OCI-LY3 (cell line): ENCODE measurements at regions not wholly inside any gene's neighbourhood (a gene's known extent, or its start where the extent isn't known, plus 50 kb on each side); places are given as distances from the start of the nearest gene placed in this dataset.

Experiments
- H2AFZ ChIP-seq: fragments of 200-600, 300-600 bp; shearing (Covaris generic); 2 replicates; pipeline ENCODE4 v1.6.0; 2014; ENCODE audit warnings: antibody characterized with exemption, low read depth, low read length
- H3K27ac ChIP-seq: fragments of 200-600, 300-600 bp; sonication (generic); 2 replicates; pipeline ENCODE4 v1.5.1; 2014; ENCODE audit warnings: mild to moderate bottlenecking, low read length, moderate library complexity, mixed read lengths
- H3K27me3 ChIP-seq: fragments of 200-600, 300-600 bp; sonication (generic); 2 replicates; pipeline ENCODE4 v1.6.1; 2014; ENCODE audit warnings: low read depth, low read length, mixed read lengths
- H3K36me3 ChIP-seq: fragments of 200-600, 300-600 bp; sonication (generic); replicated peaks from 2 replicates; pipeline ENCODE3; 2014; ENCODE audit warnings: low read depth, low read length, mixed read lengths
- H3K4me1 ChIP-seq: fragments of 300-600, 200-600 bp; sonication (generic); 2 replicates; pipeline ENCODE4 v1.6.1; 2014; ENCODE audit warnings: low read length, mixed read lengths
- H3K4me2 ChIP-seq: fragments of 200-600, 300-600 bp; sonication (generic); 2 replicates; pipeline ENCODE4 v1.6.1; 2014; ENCODE audit warnings: low read length, mixed read lengths
- H3K4me3 ChIP-seq: fragments of 300-600, 200-600 bp; sonication (generic); 2 replicates; pipeline ENCODE4 v1.5.1; 2014; ENCODE audit warnings: antibody characterized with exemption, mild to moderate bottlenecking, low read length, moderate library complexity
- H3K79me2 ChIP-seq: fragments of 300-600, 200-600 bp; shearing (Covaris generic); 2 replicates; pipeline ENCODE4 v1.6.1; 2014; ENCODE audit warnings: mild to moderate bottlenecking, low read length, mixed read lengths
- H3K9ac ChIP-seq: fragments of 300-600, 200-600 bp; shearing (Covaris generic); 2 replicates; pipeline ENCODE4 v1.6.0; 2014; ENCODE audit warnings: mild to moderate bottlenecking, low read length, moderate library complexity
- H3K9me3 ChIP-seq: fragments of 200-600, 300-600 bp; shearing (Covaris generic); 2 replicates; pipeline ENCODE4 v1.6.1; 2014; ENCODE audit warnings: low read length, mixed read lengths; ENCODE audit not compliant: insufficient read depth
- H4K20me1 ChIP-seq: fragments of 200-600, 300-600 bp; sonication (generic); 2 replicates; pipeline ENCODE4 v1.6.1; 2016; ENCODE audit warnings: low read length, mixed read lengths; ENCODE audit not compliant: insufficient read depth
- CTCF ChIP-seq: fragments of 200-600, 300-600 bp; sonication (generic); IDR thresholded peaks from 2 replicates; pipeline ENCODE4 v1.5.1; 2014; ENCODE audit warnings: antibody characterized with exemption, low read length, low read depth
- EZH2phosphoT487 ChIP-seq: fragments of 200-600 bp; shearing (Covaris generic); IDR thresholded peaks from 2 replicates; pipeline ENCODE4 v1.6.1; 2018; ENCODE audit warnings: antibody characterized with exemption, mixed run types, low read depth

GRCh38 chr19:28583242-28583641 lies 629.7 kb downstream of the UQCRFS1 start:
- Histone ChIP-seq H3K27ac (no peak overlapping the region), H3K36me3 (no peaks in the 10 kb centered on the region), H2AFZ (no peak overlapping the region), H3K27me3 (no peaks in the 10 kb centered on the region), H3K9me3 (no peaks in the 10 kb centered on the region), H3K4me3 (no peak overlapping the region), H3K79me2 (no peaks in the 10 kb centered on the region), H3K9ac (no peak overlapping the region), H3K4me1 (peaks cover 57% of the 10 kb centered on the region), H4K20me1 (no peaks in the 10 kb centered on the region), H3K4me2 (no peak overlapping the region)
- TF ChIP-seq EZH2phosphoT487 = no peak
- TF ChIP-seq CTCF = no peak

GRCh38 chr19:28582796-28583195 lies 630.2 kb downstream of the UQCRFS1 start:
- Histone ChIP-seq H3K4me1 (peaks cover 53% of the 10 kb centered on the region), H3K27ac (no peak overlapping the region), H3K4me3 (no peak overlapping the region), H3K27me3 (no peaks in the 10 kb centered on the region), H2AFZ (no peak overlapping the region), H4K20me1 (no peaks in the 10 kb centered on the region), H3K4me2 (no peak overlapping the region), H3K79me2 (no peaks in the 10 kb centered on the region), H3K9me3 (no peaks in the 10 kb centered on the region), H3K9ac (no peak overlapping the region), H3K36me3 (no peaks in the 10 kb centered on the region)
- TF ChIP-seq EZH2phosphoT487 (no peak), CTCF (no peak)

GRCh38 chr19:28582344-28582743 lies 630.6 kb downstream of the UQCRFS1 start:
- no peaks in the 10 kb centered on the region for H4K20me1 ChIP-seq
- H3K4me2 ChIP-seq = no peak overlapping the region
- no peaks in the 10 kb centered on the region for H3K9me3 ChIP-seq
- TF ChIP-seq EZH2phosphoT487 (no peak), CTCF (no peak)
- peaks cover 50% of the 10 kb centered on the region for H3K4me1 ChIP-seq
- no peak overlapping the region for H3K4me3 ChIP-seq
- H3K27ac ChIP-seq = no peak overlapping the region
- H3K79me2 ChIP-seq = no peaks in the 10 kb centered on the region
- no peak overlapping the region for H3K9ac ChIP-seq
- no peak overlapping the region for H2AFZ ChIP-seq
- H3K27me3 ChIP-seq = no peaks in the 10 kb centered on the region
- H3K36me3 ChIP-seq = no peaks in the 10 kb centered on the region

- no peak for TF ChIP-seq CTCF
- TF ChIP-seq EZH2phosphoT487 = no peak
- Histone ChIP-seq H3K79me2 (no peaks in the 10 kb centered on the region), H2AFZ (no peak overlapping the region), H3K27me3 (no peaks in the 10 kb centered on the region), H3K4me1 (peaks cover 45% of the 10 kb centered on the region), H3K9ac (no peak overlapping the region), H3K9me3 (no peaks in the 10 kb centered on the region), H3K4me3 (no peak overlapping the region), H3K36me3 (no peaks in the 10 kb centered on the region), H3K27ac (no peak overlapping the region), H3K4me2 (no peak overlapping the region), H4K20me1 (no peaks in the 10 kb centered on the region)
Observed at GRCh38 chr19:28581468-28581770, 631.5 kb downstream of the UQCRFS1 start.
